ENCODE measurements at regions not wholly inside any gene's neighbourhood (a gene's known extent, or its start where the extent isn't known, plus 50 kb on each side); places are given as distances from the start of the nearest gene placed in this dataset.

GRCh38 chr1:178607718-178608408 is 95.0 kb downstream of the TEX35 start:
- no peaks in the 10 kb centered on the region; the same call in 1 of the 2 replicates for H3K79me1 ChIP-seq (ENCODE audit: low read depth, low read length)
- no peak overlapping the region for H3K27ac ChIP-seq (ENCODE audit: low read depth, low read length)
- H3K9me3 ChIP-seq (ENCODE audit: insufficient read depth in 2 of 2, low read depth in 1 of 2, low read length in 1 of 2) = no peaks in the 10 kb centered on the region
- peaks cover 0 to 5% (median 4%) of the 10 kb centered on the region in 4 experiments; a peak in 5 of 7 replicates for H3K4me1 ChIP-seq (replicated peaks in 1 of 4; ENCODE audit: control insufficient read depth in 3 of 4, insufficient read depth in 4 of 4, low read length in 3 of 4)
- H2BK15ac ChIP-seq (ENCODE audit: low read length) = no peak overlapping the region
- no peak for DNase-seq (ENCODE audit: low read depth in 1 of 2, low spot score in 2 of 2)
- H3K14ac ChIP-seq (ENCODE audit: insufficient read length) = no peak overlapping the region
- no peak overlapping the region for H3K4me3 ChIP-seq (ENCODE audit: extremely low read depth in 1 of 4, insufficient read depth in 2 of 4, low read depth in 3 of 4, low read length in 4 of 4)
- no peak overlapping the region for H2BK120ac ChIP-seq (replicated peaks; ENCODE audit: low read depth, low read length)
- H3K23me2 ChIP-seq (ENCODE audit: low read depth, low read length) = no peaks in the 10 kb centered on the region
- no peak overlapping the region for H3K9ac ChIP-seq (replicated peaks in 1 of 4; ENCODE audit: extremely low read depth in 1 of 4, low read depth in 3 of 4, low read length in 3 of 4)
- ChIA-PET POLR2A (ENCODE audit: partially characterized antibody) (no interaction called here), CTCF (ENCODE audit: partially characterized antibody) (interaction anchor here (1.0 kb wide), 1 partner anchor 11 kb away, joined by 3 read pairs; no protein-coding TSS in a partner anchor)
- H4K8ac ChIP-seq (ENCODE audit: extremely low read depth, insufficient read depth, low read length) = no peak overlapping the region
- H4K20me1 ChIP-seq (replicated peaks in 1 of 2; ENCODE audit: control insufficient read depth in 1 of 2, insufficient read depth in 2 of 2, low read length in 2 of 2) = no peaks in the 10 kb centered on the region
- H3K18ac ChIP-seq (ENCODE audit: extremely low read depth, low read length) = no peak overlapping the region
- no peak overlapping the region for H2AK5ac ChIP-seq (ENCODE audit: low read depth, low read length)
- FAIRE-seq = no peak
- H3K27me3 ChIP-seq (replicated peaks in 1 of 4; ENCODE audit: control insufficient read depth in 3 of 4, extremely low read depth in 1 of 4, insufficient read depth in 3 of 4, low read length in 3 of 4) = no peaks in the 10 kb centered on the region
- no peak overlapping the region for H2AFZ ChIP-seq (ENCODE audit: low read length)
- WGBS, 2 experiments (ENCODE audit: extremely low coverage in 1 of 2, insufficient coverage in 1 of 2, insufficient read length in 1 of 2, insufficient replicate concordance in 2 of 2, low coverage in 1 of 2, low lambda C conversion rate in 2 of 2, missing lambda C conversion rate in 1 of 2) = 89% methylated on average over 6 of the region's 6 CpGs; no CpG with 5 or more reads in 1 of the 2 experiments
- H3K4me2 ChIP-seq (ENCODE audit: insufficient read depth in 1 of 2, low read depth in 2 of 2, low read length in 2 of 2) = no peak overlapping the region
- no peak overlapping the region for H4K5ac ChIP-seq (ENCODE audit: insufficient read length, low read depth, low read length)
- H2BK12ac ChIP-seq (ENCODE audit: low read depth, low read length) = no peak overlapping the region
- H3K79me2 ChIP-seq (ENCODE audit: control insufficient read depth in 1 of 2, insufficient read depth in 2 of 2, low read length in 2 of 2) = no peaks in the 10 kb centered on the region
- no peak overlapping the region for H3K4ac ChIP-seq (replicated peaks; ENCODE audit: insufficient read length, low read depth, low read length)
- no peak overlapping the region for H4K91ac ChIP-seq (replicated peaks; ENCODE audit: insufficient read length, low read length)
- H2BK5ac ChIP-seq (ENCODE audit: low read depth, low read length) = no peak overlapping the region
- no peak overlapping the region for H3K23ac ChIP-seq (ENCODE audit: insufficient read length)
- no peak overlapping the region for H2BK20ac ChIP-seq (ENCODE audit: low read length)
- H3K36me3 ChIP-seq (ENCODE audit: control insufficient read depth in 2 of 4, insufficient read depth in 4 of 4, low read length in 3 of 4) = no peaks in the 10 kb centered on the region
- H3K56ac ChIP-seq (replicated peaks; ENCODE audit: insufficient read length, low read depth, low read length) = no peak overlapping the region
- TF ChIP-seq YY1 (IDR thresholded peaks at IDR 0.05; ENCODE audit: low read depth, low read length) (no peak), SAP30 (IDR thresholded peaks at IDR 0.05; ENCODE audit: insufficient read depth, insufficient replicate concordance, low read length) (no peak), CEBPB (IDR thresholded peaks at IDR 0.05; ENCODE audit: low read depth, low read length) (no peak), USF2 (IDR thresholded peaks at IDR 0.05; ENCODE audit: low read length) (no peak), CBX8 (IDR thresholded peaks at IDR 0.05; ENCODE audit: borderline replicate concordance, low read depth, low read length) (no peak), SP1 (IDR thresholded peaks at IDR 0.05; ENCODE audit: low read depth, low read length) (no peak), ATF3 (IDR thresholded peaks at IDR 0.05; ENCODE audit: insufficient read depth, low read depth, low read length) (no peak), RFX5 (IDR thresholded peaks at IDR 0.05; ENCODE audit: borderline replicate concordance, low read depth, low read length) (no peak), ZNF274 (IDR thresholded peaks at IDR 0.05; ENCODE audit: borderline replicate concordance, extremely low read depth, low read length) (no peak)
